ENCODE measurements at regions not wholly inside any gene's neighbourhood (a gene's known extent, or its start where the extent isn't known, plus 50 kb on each side); places are given as distances from the start of the nearest gene placed in this dataset.

- in situ Hi-C loops (cut with HindIII; ENCODE audit: low sequenced_read_pairs) = no loop called here
- TF ChIP-seq CTCF (IDR thresholded peaks at IDR 0.05; ENCODE audit: low read depth, low read length, missing control alignments) = no peak
These were observed 50.0 kb upstream of the NPHP3 start for GRCh38 chr3:132772252-132772651.

More at GRCh38 chr3:132772252-132772651, 50.0 kb upstream of the NPHP3 start:
- no peak overlapping the region for H3K4me3 ChIP-seq (ENCODE audit: low read depth, low read length)
- DNase-seq (ENCODE audit: low read depth) = no peak

All from astrocyte of the cerebellum (primary cell).